ENCODE measurements at regions not wholly inside any gene's neighbourhood (a gene's known extent, or its start where the extent isn't known, plus 50 kb on each side); places are given as distances from the start of the nearest gene placed in this dataset.

- Histone ChIP-seq H3K4me3 (ENCODE audit: low read depth in 2 of 2, low read length in 1 of 2) (no peak overlapping the region), H3K27ac (ENCODE audit: low read depth in 2 of 2, low read length in 1 of 2) (no peak overlapping the region), H3F3A (replicated peaks; ENCODE audit: insufficient read depth) (no peaks in the 10 kb centered on the region), H4K20me1 (ENCODE audit: insufficient read depth) (no peaks in the 10 kb centered on the region), H2AFZ (ENCODE audit: low read depth) (no peak overlapping the region), H3K4me2 (no peak overlapping the region), H3K9me3 (no peaks in the 10 kb centered on the region), H3K4me1 (ENCODE audit: control insufficient read depth in 1 of 2, insufficient read depth in 2 of 2, low read depth in 1 of 2, low read length in 1 of 2) (no peaks in the 10 kb centered on the region), H3K27me3 (ENCODE audit: insufficient read depth) (no peaks in the 10 kb centered on the region), H3K9ac (no peak overlapping the region), H3K9me2 (no peaks in the 10 kb centered on the region), H3K79me2 (ENCODE audit: insufficient read depth) (no peaks in the 10 kb centered on the region), H3K36me3 (replicated peaks in 1 of 2; ENCODE audit: control insufficient read depth in 1 of 2, insufficient read depth in 2 of 2, low read length in 1 of 2) (no peaks in the 10 kb centered on the region)
- 10% methylated on average over 4 of the region's 4 CpGs for WGBS (ENCODE audit: low lambda C conversion rate)
- TF ChIP-seq POLR2AphosphoS5 (IDR thresholded peaks at IDR 0.05; ENCODE audit: low read depth, low read length) (no peak), USF1 (IDR thresholded peaks at IDR 0.05; ENCODE audit: borderline replicate concordance, low read depth) (no peak), YY1 (IDR thresholded peaks at IDR 0.05; ENCODE audit: low read depth) (no peak), JUND (IDR thresholded peaks at IDR 0.05) (no peak), EP300 (IDR thresholded peaks at IDR 0.05; ENCODE audit: borderline replicate concordance in 1 of 2, low read depth in 1 of 2, low read length in 1 of 2) (no peak), CTCF (IDR thresholded peaks at IDR 0.05) (no peak), TAF1 (IDR thresholded peaks at IDR 0.05; ENCODE audit: borderline replicate concordance, low read depth, low read length) (no peak), MAX (IDR thresholded peaks at IDR 0.05; ENCODE audit: low read depth) (no peak), NFIC (IDR thresholded peaks at IDR 0.05; ENCODE audit: borderline replicate concordance) (no peak), TCF12 (IDR thresholded peaks at IDR 0.05) (no peak), IRF3 (IDR thresholded peaks at IDR 0.05; ENCODE audit: low read depth, low read length) (no peak), TEAD4 (IDR thresholded peaks at IDR 0.05; ENCODE audit: borderline replicate concordance, insufficient read depth) (no peak), PBX3 (IDR thresholded peaks at IDR 0.05) (no peak), RAD21 (IDR thresholded peaks at IDR 0.05; ENCODE audit: low read length) (no peak), GABPA (IDR thresholded peaks at IDR 0.05; ENCODE audit: low read depth) (no peak), MEF2A (IDR thresholded peaks at IDR 0.05; ENCODE audit: borderline replicate concordance, low read depth) (no peak), FOSL2 (IDR thresholded peaks at IDR 0.05; ENCODE audit: borderline replicate concordance, low read depth) (no peak), USF2 (IDR thresholded peaks at IDR 0.05; ENCODE audit: borderline replicate concordance, low read depth, low read length) (no peak), RXRA (IDR thresholded peaks at IDR 0.05; ENCODE audit: borderline replicate concordance, low read depth) (no peak), EZH2phosphoT487 (IDR thresholded peaks at IDR 0.05; ENCODE audit: borderline replicate concordance, low read depth) (no peak)
- no peak for DNase-seq
- ChIA-PET CTCF (interaction anchor here (1.1 kb wide), 1 partner anchor 45 kb away, joined by 3 read pairs; no protein-coding TSS in a partner anchor), POLR2A (no interaction called here)
Observed at GRCh38 chr15:95304947-95305400, 1025.5 kb upstream of the NR2F2 start.
